ENCODE measurements at regions not wholly inside any gene's neighbourhood (a gene's known extent, or its start where the extent isn't known, plus 50 kb on each side); places are given as distances from the start of the nearest gene placed in this dataset.
"Not testable (repeated sequence)": the region's sequence is repeated elsewhere in the genome, so short reads cannot be mapped to it uniquely, and the experiment has no call there.

DNA sequence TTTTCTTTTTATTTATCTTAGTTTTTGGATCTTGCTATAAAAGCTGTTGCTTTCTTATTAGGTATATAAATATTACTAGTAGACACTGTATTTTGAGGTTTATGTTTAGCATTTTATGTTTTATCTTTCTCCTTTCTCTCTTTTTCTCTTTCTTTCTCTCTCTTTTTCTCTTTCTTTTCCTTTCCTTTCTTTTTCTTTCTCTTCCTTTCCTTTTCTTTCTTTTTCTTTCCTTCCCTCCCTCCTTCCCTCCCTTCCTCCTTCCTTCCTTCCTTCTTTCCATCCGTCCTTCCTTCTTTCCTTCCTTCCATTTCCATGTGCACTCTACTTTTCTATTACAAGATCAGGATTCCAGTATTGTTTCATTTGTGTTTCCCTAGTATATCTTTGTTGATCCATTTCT is 814.8 kb downstream of the KCNJ3 start:
- no peak for DNase-seq

DNA sequence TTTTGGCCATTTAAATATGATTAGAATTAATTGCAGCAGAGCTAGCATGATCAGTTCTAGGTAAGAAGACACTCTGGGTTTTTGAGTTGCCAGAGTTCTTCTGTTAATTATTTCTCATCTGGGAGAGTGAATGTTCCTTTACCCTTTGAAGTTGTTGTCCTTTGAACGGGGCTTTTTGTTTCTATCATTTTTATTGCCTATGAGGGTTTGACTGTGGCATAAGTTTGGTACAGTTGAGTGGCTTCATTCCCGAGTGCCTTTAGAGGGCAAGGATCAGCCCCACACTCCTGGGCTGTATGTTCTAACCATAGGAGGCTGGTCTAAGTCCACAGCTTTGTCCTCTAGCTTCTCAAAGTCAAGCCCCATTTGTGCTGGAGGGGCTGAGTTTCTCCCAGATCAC is 804.3 kb downstream of the KCNJ3 start:
- DNase-seq, result no peak

DNA sequence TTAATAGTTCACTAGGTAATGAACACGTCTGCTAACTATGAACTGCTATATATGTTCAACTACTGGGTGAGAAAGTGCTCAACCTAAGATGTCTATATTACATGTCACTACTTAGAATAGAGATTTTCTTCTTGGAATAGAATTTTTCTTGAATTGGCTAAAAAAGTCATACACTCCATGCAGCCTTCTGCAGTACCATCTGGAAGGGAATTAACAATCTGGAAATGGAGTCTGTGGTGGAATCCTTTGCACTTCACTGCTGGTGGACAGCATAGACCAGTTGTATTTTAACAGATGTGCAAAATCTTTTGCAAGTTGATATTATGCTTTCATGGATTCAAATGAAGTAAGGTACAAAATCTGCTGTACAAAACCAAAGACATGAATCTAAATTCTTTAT is 799.6 kb downstream of the KCNJ3 start:
- no peak for DNase-seq

DNA sequence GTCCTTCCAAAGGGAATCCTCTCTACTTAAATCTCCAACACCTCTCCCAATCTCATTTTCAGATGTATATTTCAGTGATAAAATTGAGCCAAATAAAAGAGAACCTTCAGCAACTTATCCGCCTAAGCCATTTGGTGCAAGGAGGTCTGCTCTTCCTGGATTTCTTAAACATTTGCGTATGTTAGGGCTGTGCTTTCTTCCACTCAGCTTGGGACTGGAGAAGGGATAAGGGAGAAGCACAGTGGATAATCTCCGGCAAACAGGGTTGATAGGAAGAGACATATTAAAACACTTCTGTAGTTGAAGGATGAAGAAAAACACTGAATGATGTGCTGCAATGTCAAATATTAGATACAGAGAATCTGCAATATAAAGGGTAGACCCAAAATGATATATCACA is 796.2 kb downstream of the KCNJ3 start:
- DNase-seq, result no peak

DNA sequence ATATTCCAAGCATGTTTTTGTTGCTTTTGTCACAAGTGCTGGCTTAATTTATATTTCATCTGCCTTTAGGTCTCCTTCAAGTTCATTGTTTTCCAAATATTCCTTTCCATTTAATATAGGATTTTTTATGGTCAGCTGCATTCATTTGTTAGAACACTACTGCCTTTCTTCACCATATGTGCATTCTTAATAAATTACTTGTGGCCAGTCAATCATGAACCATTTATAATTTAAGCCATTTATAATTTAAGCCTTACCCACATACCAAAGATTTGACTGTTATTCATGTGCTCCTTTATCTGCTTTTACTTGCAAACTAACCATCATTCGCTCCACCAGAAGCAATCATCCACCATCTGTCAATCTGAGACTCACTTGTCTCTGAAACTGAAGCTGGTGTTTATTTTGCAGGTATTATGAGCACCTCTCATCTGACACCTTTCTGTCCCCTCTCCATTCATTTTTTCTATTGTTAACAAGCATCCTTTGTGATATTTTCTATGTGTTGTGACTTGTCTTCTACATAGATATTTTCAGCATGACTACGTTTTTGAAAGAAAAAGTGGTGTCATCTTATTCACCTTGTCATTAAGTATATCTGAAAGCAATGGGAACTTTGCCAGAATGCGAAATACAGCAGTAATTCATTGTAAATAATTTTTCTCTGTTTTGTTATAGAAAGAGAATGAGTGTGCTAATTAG is 786.8 kb downstream of the KCNJ3 start:
- no peak for DNase-seq

DNA sequence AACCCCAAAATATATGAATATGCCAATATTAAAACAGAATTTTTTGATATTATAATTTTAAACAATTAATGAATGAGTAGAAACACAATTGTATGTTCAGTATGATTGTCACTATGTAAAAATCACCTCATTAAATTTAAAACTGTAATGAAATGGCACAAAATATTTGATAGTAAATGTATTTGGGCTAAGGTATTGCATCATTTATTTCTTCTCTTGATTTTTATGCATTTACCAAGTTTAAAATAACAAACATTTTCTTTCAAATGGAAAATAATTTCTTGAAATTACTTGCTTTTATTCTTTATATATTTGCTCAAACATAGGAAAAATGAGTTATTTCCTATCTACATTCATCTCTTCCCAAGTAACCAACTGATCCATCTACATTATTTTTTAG is 782.6 kb downstream of the KCNJ3 start:
- no peak for DNase-seq

DNA sequence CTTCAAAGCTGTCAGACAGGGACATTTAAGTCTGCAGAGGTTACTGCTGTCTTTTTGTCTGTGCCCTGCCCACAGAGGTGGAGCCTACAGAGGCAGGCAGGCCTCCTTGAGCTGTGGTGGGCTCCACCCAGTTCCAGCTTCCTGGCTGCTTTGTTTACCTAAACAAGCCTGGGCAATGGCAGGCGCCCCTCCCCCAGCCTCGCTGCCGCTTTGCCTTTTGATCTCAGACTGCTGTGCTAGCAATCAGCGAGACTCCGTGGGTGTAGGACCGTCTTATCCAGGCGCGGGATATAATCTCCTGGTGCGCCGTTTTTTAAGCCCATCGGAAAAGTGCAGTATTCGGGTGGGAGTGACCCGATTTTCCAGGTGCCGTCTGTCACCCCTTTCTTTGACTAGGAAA is 773.5 kb downstream of the KCNJ3 start:
- not testable (repeated sequence) for DNase-seq

DNA sequence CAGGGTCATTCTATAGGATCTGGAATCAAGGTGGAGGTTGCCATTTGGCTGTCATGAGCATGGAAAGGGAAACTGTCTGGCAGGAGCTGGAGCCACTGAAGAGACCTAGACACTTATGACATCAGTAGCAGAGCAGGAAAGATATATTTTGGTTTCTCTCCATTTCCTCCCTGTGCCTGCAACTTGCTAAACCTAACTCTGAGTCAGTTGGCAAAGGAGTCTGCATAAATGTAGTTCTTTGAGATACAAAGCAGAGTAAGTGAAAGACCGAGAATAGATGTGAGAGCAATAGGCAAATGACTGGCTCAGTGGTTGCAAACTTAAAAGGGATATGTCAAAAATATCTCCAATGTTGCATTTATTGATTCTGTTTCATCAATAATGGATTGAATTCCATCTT is 757.7 kb downstream of the KCNJ3 start:
- no peak for DNase-seq

DNA sequence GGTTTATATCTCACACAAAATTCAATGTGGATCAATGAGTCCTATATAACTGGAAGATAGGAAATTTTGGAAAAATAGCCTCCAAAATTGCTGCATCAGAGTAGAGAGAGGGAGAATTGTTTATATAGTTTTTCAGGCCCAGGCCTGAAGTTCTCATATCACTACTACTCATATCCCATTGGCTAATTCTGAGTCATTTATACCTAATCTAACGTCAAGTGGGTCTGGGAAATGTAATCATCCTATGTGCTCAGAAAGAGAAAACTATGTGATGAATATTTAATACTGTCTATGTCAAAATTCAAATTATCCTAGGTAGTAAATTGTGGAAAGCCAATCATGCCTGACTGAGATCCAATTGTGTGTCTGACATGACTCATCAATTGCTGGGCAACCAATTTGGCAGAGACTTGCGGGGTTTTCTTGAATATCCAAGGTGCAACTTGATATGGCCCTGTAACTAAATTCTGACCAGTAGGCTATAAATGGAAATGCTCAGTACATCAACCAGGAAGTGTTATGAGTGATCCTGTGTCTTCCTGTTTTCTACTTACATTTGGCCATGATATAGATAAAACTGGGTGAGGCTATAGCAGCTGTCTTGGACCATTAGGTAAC is 744.4 kb downstream of the KCNJ3 start:
- no peak for DNase-seq

DNA sequence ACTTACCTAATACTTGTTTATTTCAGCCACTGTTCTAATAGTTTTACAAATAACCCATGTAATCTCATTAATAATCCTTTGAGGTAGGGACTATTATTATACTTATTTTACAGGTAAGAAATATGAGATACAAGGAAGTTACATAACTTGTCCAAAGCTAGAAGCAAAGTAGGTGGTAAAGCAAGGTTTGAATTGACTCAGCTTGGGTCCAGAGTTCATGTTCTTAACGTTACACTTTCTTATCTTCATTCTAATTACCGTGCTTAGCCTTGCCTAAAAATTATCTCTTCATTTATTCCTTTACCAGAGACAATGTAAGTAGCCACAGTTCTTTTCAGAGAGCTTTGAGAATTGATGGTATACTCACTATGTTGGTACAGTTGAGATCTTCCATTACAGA is 743.6 kb downstream of the KCNJ3 start:
- DNase-seq, result no peak

DNA sequence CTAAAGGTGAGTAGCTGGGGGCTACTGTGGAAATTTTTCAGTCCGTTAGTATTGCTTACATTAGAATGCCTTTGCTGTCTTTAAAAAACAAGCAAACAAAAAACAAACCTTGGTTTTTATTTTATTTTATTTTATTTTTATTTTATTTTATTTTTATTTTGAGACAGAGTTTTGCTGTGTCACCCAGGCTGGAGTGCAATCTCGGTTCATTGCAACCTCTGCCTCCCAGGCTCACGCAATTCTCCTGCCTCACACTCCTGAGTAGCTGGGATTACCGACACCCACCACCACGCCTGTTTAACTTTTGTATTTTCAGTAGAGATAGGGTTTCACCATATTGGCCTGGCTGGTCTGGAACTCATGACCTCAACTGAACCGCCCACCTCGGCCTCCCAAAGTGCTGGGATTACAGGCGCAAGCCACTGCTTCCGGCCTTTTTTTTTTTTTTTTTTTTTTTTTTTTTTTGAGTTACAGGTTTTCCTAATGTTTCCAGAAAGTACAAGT is 732.6 kb downstream of the KCNJ3 start:
- no peak for DNase-seq

DNA sequence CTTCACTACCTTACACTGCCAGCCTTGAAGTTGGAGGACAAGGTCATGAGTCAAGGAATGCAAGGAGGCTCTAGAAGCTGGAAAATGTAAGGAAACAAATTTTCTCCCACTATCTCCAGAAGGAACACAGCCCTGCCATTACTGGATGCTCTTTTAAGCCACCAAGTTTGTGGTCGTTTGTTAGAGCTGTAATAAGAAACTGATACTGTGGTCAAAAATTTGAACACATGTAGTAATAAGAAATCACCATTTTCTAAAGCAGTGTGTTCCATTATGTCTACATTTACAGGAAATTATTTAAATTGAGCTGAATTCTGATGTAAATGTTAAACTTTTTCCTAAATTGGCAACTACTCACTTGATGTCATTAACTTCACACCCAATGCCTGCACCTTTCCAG is 729.0 kb downstream of the KCNJ3 start:
- no peak for DNase-seq

DNA sequence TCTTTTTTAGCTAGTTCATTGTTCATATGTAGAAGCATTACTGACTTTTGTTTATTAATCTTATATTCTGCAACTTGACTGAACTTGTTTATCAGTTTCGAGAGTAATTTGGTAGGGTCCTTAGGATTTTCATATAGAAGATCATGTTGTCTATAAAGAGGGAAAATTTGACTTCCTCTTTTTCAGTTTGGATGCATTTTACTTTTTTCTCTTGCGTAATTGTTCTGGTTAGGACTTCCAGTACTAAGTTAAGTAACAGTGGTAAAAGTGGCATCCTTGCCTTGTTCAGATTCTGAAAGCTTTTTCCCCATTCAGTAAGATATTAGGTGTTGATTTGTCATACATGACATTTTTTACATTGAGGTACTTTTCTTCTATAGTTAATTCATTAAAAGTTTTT is 726.0 kb downstream of the KCNJ3 start:
- no peak for DNase-seq

DNA sequence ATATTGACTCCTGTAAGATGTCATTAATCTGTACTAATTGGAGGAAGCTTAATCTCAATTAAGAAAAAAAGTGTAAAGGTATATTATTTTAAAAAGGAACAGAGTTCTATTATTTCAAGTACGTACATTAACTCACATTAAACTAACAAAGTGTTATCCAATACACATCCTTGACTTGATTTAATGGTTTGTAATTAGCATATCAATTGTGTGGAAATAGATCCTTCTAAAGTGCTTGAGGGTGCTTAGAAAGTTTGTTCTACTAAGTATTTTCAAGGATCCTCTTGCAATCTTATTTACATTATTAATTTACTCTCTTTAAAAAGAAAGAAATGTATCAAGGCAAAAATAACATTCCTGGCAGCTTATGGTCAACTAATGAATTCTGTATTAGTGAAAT is 720.3 kb downstream of the KCNJ3 start:
- no peak for DNase-seq

DNA sequence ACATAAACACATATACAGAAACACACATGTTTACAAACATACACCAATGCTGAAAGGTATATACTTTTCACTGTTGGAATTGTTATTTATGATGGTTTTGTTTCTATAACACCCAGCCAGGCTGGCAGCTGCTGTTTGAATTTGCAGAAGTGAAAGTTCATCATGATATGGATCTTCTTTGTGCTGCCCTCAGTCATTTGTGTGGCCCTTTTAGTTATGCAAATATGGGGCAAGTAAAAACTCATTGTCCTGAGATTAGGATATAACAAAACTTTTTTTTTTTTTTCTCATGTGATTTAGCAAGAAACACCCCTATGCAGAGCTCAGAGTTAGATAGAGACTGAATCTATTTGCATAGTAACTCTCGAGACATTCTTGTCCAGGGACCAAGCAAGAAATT is 714.1 kb downstream of the KCNJ3 start:
- DNase-seq, result no peak

DNA sequence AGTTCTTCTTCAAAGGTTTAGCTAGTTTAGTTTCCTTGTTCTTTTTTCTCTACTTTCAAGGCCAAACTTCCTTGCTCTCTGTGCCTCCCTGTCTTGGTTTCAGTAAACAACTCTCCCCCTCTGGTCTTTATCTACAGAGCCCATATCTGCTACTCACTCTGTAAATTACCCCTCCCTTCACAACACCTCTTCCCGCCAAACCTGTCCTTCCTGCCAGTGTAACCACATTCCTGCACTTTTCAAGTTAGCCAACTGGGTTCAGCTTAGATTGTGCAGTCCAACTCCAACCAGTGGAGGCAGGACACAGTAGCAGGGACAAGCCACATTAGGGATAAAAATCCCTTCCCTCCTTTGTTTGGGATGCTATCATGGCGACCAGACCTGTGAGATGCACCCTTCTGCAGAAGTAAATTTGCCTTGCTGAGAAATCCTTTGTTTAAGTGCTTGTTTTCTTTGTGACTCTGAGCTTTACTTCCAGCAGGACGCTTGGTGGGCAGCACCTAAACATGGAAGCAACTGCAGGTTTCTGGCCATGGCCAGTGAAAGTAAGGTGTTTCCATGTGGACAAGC is 706.0 kb downstream of the KCNJ3 start:
- no peak for DNase-seq

DNA sequence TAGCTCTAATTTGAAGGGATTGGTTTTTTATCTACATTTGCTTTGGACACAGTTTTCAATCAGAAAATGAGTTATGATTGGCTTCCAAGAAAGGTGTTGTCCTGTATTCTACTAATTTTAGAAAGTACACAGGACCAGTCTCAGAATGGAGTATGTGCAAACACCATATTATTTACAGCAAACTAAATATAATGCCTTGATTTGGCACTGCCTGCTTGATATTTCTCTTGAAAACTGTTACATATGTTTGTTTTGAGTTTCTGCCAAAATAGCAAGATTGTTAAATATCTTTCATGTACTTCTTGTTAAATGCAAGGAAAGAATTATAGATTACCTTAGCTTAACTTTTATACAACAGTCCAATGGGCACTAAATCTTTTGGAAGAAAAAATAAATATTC is 694.9 kb downstream of the KCNJ3 start:
- DNase-seq, result no peak

DNA sequence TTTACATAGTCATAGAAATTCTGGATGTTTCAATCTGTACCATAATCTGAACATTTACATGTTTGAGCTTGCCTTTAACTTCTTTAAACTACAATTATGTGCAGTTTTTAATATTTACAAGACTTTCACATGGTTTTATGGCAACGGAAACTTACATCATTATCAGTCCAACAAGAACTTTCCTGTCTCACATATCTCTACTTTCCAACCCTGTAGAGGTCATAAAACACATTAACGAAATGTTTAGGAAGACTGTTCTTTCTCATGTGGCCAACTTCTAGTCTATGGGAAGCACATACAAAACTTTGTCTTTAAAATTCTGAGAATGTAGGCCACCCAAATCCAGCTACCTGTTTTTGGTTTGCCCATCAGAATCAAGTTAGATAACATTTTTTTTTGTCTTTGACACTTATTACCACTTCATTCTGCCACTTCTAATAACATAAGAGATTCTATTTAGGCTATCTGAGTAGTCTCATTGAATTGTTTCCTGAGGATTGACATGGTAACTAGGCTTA is 693.2 kb downstream of the KCNJ3 start:
- DNase-seq, result no peak

DNA sequence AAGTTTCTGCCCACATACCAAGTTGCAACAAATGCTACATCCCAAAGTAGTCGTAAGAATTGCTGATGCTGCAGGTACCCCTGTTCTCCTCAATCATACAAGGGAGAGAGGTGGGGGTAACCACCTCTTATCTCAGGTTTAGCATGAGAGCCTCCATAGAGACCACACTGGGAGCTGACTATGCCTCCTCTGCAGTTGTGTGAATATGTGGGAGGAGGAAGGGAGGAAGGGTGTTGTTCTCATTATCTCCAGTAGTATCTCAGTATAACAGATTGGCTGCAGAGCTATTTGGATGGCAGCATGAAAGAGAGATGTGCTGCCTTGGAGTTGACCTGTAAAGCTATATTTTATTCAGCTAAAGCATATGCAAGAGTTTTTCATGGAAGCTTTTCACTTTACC is 690.7 kb downstream of the KCNJ3 start:
- no peak for DNase-seq

DNA sequence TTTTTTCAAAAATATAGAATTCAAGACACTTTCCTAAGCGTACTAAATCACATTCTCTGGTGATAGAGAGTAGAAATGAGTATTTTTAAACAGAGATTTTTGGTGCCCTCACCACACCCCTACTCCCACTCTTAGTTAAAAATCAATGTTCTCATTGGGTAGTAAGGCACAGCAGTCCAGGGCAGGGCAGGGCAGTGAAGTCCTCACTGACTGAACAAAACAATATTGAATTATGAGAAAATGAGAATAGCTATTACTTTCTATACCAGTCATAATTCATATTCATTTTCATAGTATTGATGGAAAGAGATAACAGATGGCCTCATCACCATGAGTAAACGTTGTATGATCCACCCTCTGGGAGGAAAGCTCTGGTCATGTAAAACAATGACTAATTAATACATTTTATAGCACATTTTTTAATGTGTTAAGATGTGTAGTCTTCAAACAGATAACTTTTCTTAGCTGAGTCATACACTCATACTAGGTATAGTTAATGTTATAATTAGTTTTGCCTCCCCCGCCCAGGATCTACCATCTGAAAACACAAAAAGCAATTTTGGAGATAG is 686.1 kb downstream of the KCNJ3 start:
- DNase-seq, result no peak

DNA sequence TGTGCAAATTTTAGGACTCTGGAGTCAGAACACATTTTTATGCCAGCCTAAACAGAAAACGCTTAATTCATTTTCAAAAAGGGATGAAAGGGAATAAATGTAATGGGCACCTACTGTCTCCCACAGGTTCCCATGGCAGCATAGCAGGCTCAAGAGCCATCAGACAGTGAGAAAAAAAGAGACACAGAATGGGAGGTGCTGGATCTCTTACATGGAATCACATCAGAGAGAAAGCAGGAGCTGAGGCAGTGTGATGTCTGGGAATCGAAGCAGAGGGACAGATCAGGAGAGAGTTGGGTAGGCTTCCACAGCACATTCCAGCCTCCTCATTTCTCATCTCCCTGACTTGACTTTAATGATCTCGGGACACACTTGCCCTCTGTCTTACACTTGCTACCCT is 684.3 kb downstream of the KCNJ3 start:
- DNase-seq, result no peak

DNA sequence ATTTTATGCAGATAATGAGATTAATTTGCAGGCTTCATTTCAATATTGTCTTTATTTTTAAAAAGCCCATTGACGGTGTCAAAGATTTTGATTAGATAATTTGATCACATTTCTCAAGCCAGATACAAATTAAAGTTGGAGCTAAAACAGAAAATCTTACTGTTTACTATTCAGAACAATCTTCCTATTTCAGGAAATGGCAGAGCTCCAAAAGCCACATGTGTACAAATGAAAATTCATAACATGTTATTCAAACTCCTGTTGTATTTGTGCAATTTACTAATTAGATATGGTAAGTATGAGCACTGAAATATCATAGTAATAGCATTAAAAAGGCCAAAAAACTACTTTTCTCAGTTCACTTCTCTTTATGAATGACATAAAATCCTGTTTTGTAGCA is 682.9 kb downstream of the KCNJ3 start:
- no peak for DNase-seq

DNA sequence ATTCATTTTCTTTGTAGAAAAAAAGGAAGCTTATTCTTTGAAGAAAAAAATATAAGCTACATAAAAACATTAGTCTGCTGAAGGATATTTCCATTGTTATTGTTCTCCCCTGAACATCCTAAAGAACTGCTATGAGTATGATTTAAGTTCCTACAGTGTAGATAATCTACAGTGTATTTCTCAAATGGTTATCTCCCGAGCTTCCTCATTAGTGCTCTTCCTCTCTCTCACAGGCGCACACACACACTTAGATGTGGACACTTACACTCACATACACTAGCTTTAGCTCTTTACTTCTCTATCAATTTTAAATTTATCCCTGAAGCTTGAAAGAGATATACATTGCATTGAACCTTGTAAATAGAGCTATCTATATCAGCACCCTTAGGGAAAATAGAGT is 681.0 kb downstream of the KCNJ3 start:
- no peak for DNase-seq

DNA sequence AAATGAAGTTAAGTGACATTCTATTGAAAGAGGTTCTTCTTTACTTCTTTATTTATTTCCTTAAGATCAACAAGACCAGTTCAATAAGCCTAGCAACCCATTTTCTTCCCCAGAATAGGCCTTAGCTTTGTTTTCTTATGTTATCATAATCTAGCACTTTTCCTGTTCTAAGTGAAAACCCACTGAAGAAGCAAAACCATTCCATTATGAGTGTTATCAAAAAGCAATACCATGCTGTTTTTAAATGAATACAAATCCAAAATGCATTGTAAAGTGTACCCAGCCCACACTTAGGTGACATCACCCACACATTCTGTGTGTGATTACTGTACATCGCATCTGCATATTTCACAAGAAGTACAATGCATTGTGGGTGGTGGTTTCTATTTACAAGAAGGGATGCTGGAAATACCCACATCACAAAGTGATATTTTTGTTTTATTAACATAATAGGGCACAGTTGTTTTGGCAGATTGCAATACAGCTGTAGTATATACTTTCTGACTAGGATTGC is 679.5 kb downstream of the KCNJ3 start:
- peak; percentile 8 for DNase-seq
